DOHH2 (cell line): ENCODE measurements at regions not wholly inside any gene's neighbourhood (a gene's known extent, or its start where the extent isn't known, plus 50 kb on each side); places are given as distances from the start of the nearest gene placed in this dataset.

Experiments used
- H3F3A ChIP-seq: fragments of 200-600 bp; sonication (generic), shearing (Covaris generic); 2 replicates; pipeline ENCODE4 v1.6.0; 2016; ENCODE audit warnings: antibody characterized with exemption, mild to moderate bottlenecking; ENCODE audit not compliant: control insufficient read depth, insufficient read depth
- H3K27ac ChIP-seq: fragments of 200-600 bp; sonication (generic); 2 replicates; pipeline ENCODE4 v1.5.1; 2014; ENCODE audit warnings: low read depth, mild to moderate bottlenecking, low read length, moderate library complexity
- H3K27me3 ChIP-seq: fragments of 200-600 bp; sonication (generic); 2 replicates; pipeline ENCODE4 v1.6.1; 2014; ENCODE audit warnings: mild to moderate bottlenecking, low read length, mixed read lengths; ENCODE audit not compliant: control insufficient read depth
- H3K36me3 ChIP-seq: fragments of 200-600 bp; sonication (generic); 2 replicates; pipeline ENCODE4 v1.6.1; 2014; ENCODE audit warnings: mild to moderate bottlenecking, low read length, moderate library complexity, mixed read lengths; ENCODE audit not compliant: control insufficient read depth
- H3K4me1 ChIP-seq: fragments of 200-600 bp; sonication (generic); 2 replicates; pipeline ENCODE4 v1.6.1; 2014; ENCODE audit warnings: mild to moderate bottlenecking, low read length, mixed read lengths; ENCODE audit not compliant: control insufficient read depth
- H3K4me2 ChIP-seq: fragments of 200-600 bp; sonication (generic); 2 replicates; pipeline ENCODE4 v1.6.0; 2014; ENCODE audit warnings: mild to moderate bottlenecking, low read length, moderate library complexity
- H3K4me3 ChIP-seq: fragments of 200-600 bp; sonication (generic); 2 replicates; pipeline ENCODE4 v1.5.1; 2014; ENCODE audit warnings: mild to moderate bottlenecking, low read length, mixed read lengths
- H3K79me2 ChIP-seq: fragments of 200-600 bp; sonication (generic); 2 replicates; pipeline ENCODE4 v1.6.1; 2014; ENCODE audit warnings: mild to moderate bottlenecking, low read length, mixed read lengths; ENCODE audit not compliant: control insufficient read depth
- H3K9me2 ChIP-seq: fragments of 200-600 bp; sonication (generic); replicated peaks from 2 replicates; pipeline ENCODE4 v1.6.1; 2014; ENCODE audit warnings: mild to moderate bottlenecking, low read length, mixed read lengths; ENCODE audit not compliant: control insufficient read depth
- H3K9me3 ChIP-seq: fragments of 200-600 bp; sonication (generic); 2 replicates; pipeline ENCODE4 v1.6.1; 2014; ENCODE audit warnings: antibody characterized with exemption, low read length, mixed read lengths; ENCODE audit not compliant: control insufficient read depth, insufficient read depth
- H4K20me1 ChIP-seq: fragments of 200-600 bp; sonication (generic); 2 replicates; pipeline ENCODE4 v1.6.0; 2014; ENCODE audit warnings: low read depth, mild to moderate bottlenecking, antibody characterized with exemption, low read length, moderate library complexity; ENCODE audit not compliant: control insufficient read depth, insufficient read depth
- EZH2phosphoT487 ChIP-seq: fragments of 200-600 bp; sonication (generic); IDR thresholded peaks from 2 replicates; pipeline ENCODE4 v1.6.1; 2017; ENCODE audit warnings: borderline replicate concordance, mild to moderate bottlenecking, antibody characterized with exemption, low read length, moderate library complexity, mixed read lengths
- TF ChIP-seq, protein P1 (sequence below): fragments of 200-600 bp; sonication (generic); IDR thresholded peaks from one replicate; pipeline ENCODE4 v1.5.1; 2014; ENCODE audit warnings: antibody characterized with exemption, mild to moderate bottlenecking, low read depth, low read length; ENCODE audit not compliant: poor library complexity, severe bottlenecking

- TF ChIP-seq EZH2phosphoT487 = no peak
- TF ChIP-seq, protein P1, sequence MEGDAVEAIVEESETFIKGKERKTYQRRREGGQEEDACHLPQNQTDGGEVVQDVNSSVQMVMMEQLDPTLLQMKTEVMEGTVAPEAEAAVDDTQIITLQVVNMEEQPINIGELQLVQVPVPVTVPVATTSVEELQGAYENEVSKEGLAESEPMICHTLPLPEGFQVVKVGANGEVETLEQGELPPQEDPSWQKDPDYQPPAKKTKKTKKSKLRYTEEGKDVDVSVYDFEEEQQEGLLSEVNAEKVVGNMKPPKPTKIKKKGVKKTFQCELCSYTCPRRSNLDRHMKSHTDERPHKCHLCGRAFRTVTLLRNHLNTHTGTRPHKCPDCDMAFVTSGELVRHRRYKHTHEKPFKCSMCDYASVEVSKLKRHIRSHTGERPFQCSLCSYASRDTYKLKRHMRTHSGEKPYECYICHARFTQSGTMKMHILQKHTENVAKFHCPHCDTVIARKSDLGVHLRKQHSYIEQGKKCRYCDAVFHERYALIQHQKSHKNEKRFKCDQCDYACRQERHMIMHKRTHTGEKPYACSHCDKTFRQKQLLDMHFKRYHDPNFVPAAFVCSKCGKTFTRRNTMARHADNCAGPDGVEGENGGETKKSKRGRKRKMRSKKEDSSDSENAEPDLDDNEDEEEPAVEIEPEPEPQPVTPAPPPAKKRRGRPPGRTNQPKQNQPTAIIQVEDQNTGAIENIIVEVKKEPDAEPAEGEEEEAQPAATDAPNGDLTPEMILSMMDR = no peak
- Histone ChIP-seq H3K27ac (no peak overlapping the region), H3K4me3 (no peak overlapping the region), H3K9me3 (no peaks in the 10 kb centered on the region), H3K4me1 (no peaks in the 10 kb centered on the region), H3K79me2 (no peaks in the 10 kb centered on the region), H3K9me2 (no peaks in the 10 kb centered on the region), H3K27me3 (no peaks in the 10 kb centered on the region), H3F3A (no peaks in the 10 kb centered on the region), H3K36me3 (no peaks in the 10 kb centered on the region), H4K20me1 (no peaks in the 10 kb centered on the region), H3K4me2 (no peak overlapping the region)
Measured at GRCh38 chr12:115190010-115190770, 506.2 kb upstream of the TBX3 start.

DNA sequence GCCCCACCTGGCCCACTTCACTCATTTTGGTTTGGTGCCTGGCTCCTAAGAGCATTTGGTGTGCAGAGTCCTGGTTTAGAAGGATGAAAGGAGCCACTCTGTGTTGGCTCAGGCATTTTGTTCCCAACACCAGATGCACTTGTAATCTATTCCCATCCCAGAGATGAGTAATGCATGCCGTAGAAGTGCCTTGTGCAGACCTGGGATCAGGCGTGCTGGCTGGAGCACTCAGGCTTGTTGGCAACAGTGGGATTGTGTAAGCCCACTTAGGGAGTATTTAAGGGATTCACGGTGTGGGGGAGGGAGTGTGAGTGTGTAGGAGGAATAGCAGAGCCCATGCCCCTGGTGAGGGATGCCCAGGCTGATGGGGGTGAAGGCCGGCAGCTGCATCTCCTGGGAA, 501.5 kb upstream of the TBX3 start:
- H3K9me3 ChIP-seq = no peaks in the 10 kb centered on the region
- H3K9me2 ChIP-seq = no peaks in the 10 kb centered on the region; the same call in 1 of the 2 replicates
- no peak overlapping the region for H3K4me3 ChIP-seq
- TF ChIP-seq, protein P1 = no peak
- TF ChIP-seq EZH2phosphoT487 = no peak
- H3K4me2 ChIP-seq = no peak overlapping the region
- no peaks in the 10 kb centered on the region for H3K36me3 ChIP-seq
- no peaks in the 10 kb centered on the region for H3K4me1 ChIP-seq
- H4K20me1 ChIP-seq = no peaks in the 10 kb centered on the region
- no peak overlapping the region for H3K27ac ChIP-seq
- H3K27me3 ChIP-seq = no peaks in the 10 kb centered on the region
- H3F3A ChIP-seq = no peaks in the 10 kb centered on the region
- no peaks in the 10 kb centered on the region for H3K79me2 ChIP-seq

DNA sequence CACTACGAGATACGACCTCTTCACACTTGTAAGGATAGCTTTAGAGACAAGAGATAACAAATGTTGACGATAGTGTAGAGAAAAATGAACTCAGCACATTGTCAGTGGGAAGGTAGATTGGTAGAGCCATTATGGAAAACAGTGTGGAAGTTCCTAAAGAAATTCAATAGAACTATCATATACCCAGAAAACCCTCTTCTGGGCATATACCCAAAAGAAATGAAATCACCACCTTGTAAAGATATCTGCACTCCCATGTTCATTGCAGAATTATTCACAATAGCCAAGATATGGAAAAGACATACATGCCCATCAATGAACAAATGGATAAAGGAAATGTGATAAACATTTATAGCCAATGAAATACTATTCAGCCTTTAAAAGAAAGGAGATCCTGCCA, 499.8 kb upstream of the TBX3 start:
- H3K36me3 ChIP-seq = no peaks in the 10 kb centered on the region
- H4K20me1 ChIP-seq = no peaks in the 10 kb centered on the region
- no peak for TF ChIP-seq EZH2phosphoT487
- H3K4me2 ChIP-seq = no peak overlapping the region
- H3K27me3 ChIP-seq = no peaks in the 10 kb centered on the region
- H3K9me2 ChIP-seq = no peaks in the 10 kb centered on the region; the same call in 1 of the 2 replicates
- no peaks in the 10 kb centered on the region for H3F3A ChIP-seq
- H3K9me3 ChIP-seq = no peaks in the 10 kb centered on the region
- H3K79me2 ChIP-seq = no peaks in the 10 kb centered on the region
- H3K4me1 ChIP-seq = no peaks in the 10 kb centered on the region
- no peak overlapping the region for H3K27ac ChIP-seq
- no peak overlapping the region for H3K4me3 ChIP-seq

DNA sequence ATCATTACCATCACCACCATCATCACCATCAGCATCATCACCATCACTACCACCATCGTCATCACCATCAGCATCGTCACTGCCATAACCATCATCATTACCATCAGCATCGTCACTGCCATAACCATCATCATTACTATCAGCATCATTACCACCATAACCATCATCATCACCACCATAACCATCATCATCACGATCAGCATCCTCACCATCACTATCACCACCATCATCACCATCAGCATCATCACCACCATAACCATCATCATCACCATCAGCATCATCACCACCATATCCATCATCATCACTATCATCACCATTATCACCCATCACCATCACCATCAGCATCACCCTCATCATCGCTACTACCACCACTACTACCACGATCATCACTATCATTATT, 493.9 kb upstream of the TBX3 start:
- Histone ChIP-seq H3F3A (no peaks in the 10 kb centered on the region), H3K4me1 (no peaks in the 10 kb centered on the region), H3K79me2 (no peaks in the 10 kb centered on the region), H3K4me2 (no peak overlapping the region), H3K27ac (no peak overlapping the region), H3K4me3 (no peak overlapping the region), H3K36me3 (no peaks in the 10 kb centered on the region), H3K27me3 (no peaks in the 10 kb centered on the region), H3K9me2 (no peaks in the 10 kb centered on the region), H3K9me3 (no peaks in the 10 kb centered on the region), H4K20me1 (no peaks in the 10 kb centered on the region)
- no peak for TF ChIP-seq EZH2phosphoT487
- TF ChIP-seq, protein P1 = no peak
